Activated T-helper 2 cell treated with anti-CD3 and anti-CD28 coated beads, Interferon-gamma antibody, Interleukin-2, Interleukin-4, amounts not matched to agents 10 μg/mL and 5 μg/mL and 100 μg/mL, durations not matched to agents 14 hours and 24 hours and 36 hours (primary cell): ENCODE measurements at regions not wholly inside any gene's neighbourhood (a gene's known extent, or its start where the extent isn't known, plus 50 kb on each side); places are given as distances from the start of the nearest gene placed in this dataset.
"Not testable (repeated sequence)": the region's sequence is repeated elsewhere in the genome, so short reads cannot be mapped to it uniquely, and the experiment has no call there.

ENCODE experiments used
- DNase-seq: peaks from one replicate; pipeline ENCODE4 v3.0.0; 2021; ENCODE audit warnings: low spot score
- H3K27ac Mint-ChIP-seq: one replicate; pipeline ENCODE4 v1.8.0; 2021; ENCODE audit warnings: mixed read lengths
- H3K27me3 Mint-ChIP-seq: one replicate; pipeline ENCODE4 v1.8.0; 2021; ENCODE audit warnings: low read depth, mixed read lengths
- H3K36me3 Mint-ChIP-seq: one replicate; pipeline ENCODE4 v1.8.0; 2021; ENCODE audit warnings: low read depth, mixed read lengths
- H3K4me1 Mint-ChIP-seq: one replicate; pipeline ENCODE4 v1.8.0; 2021; ENCODE audit warnings: low read depth, mixed read lengths
- H3K4me3 Mint-ChIP-seq: one replicate; pipeline ENCODE4 v1.8.0; 2021; ENCODE audit warnings: low read depth, mild to moderate bottlenecking, moderate library complexity, mixed read lengths
- H3K9me3 Mint-ChIP-seq: one replicate; pipeline ENCODE4 v1.8.0; 2021; ENCODE audit warnings: mixed read lengths
- intact Hi-C: fragments of 100-400 bp; cut with micrococcal nuclease; formaldehyde crosslinking; loops from one replicate; pipeline ENCODE4 v1.15.1; 2023

- no peak for DNase-seq
- no peaks in the 10 kb centered on the region for H3K36me3 Mint-ChIP-seq
- no peaks in the 10 kb centered on the region for H3K27me3 Mint-ChIP-seq
- intact Hi-C loops = no loop called here
- no peak overlapping the region for H3K4me3 Mint-ChIP-seq
- no peaks in the 10 kb centered on the region for H3K4me1 Mint-ChIP-seq
- peaks cover 4% of the 10 kb centered on the region for H3K9me3 Mint-ChIP-seq
- no peak overlapping the region for H3K27ac Mint-ChIP-seq
Observed at GRCh38 chr2:208726242-208726641, 319.6 kb downstream of the PTH2R start.

- intact Hi-C loops, H3K27ac Mint-ChIP-seq, H3K27me3 Mint-ChIP-seq, H3K4me1 Mint-ChIP-seq, H3K9me3 Mint-ChIP-seq, H3K36me3 Mint-ChIP-seq, DNase-seq, H3K4me3 Mint-ChIP-seq: not testable (repeated sequence)
Observed at GRCh38 chr2:208751663-208752415, 345.2 kb downstream of the PTH2R start.

GRCh38 chr2:208757364-208757763 is 350.8 kb downstream of the PTH2R start:
- Mint-ChIP-seq H3K9me3 (peaks cover 21% of the 10 kb centered on the region), H3K27ac (no peak overlapping the region), H3K27me3 (no peaks in the 10 kb centered on the region), H3K36me3 (no peaks in the 10 kb centered on the region), H3K4me1 (no peaks in the 10 kb centered on the region), H3K4me3 (no peak overlapping the region)
- DNase-seq = no peak
- intact Hi-C loops = no loop called here

- H3K27ac Mint-ChIP-seq, intact Hi-C loops, H3K36me3 Mint-ChIP-seq, H3K27me3 Mint-ChIP-seq, H3K9me3 Mint-ChIP-seq, H3K4me3 Mint-ChIP-seq, DNase-seq, H3K4me1 Mint-ChIP-seq: not testable (repeated sequence)
Observed at GRCh38 chr2:208773074-208773473, 366.5 kb downstream of the PTH2R start.

GRCh38 chr2:208781166-208781565 is 374.6 kb downstream of the PTH2R start:
- no peak for DNase-seq
- no peak overlapping the region for H3K27ac Mint-ChIP-seq
- no peak overlapping the region for H3K4me3 Mint-ChIP-seq
- H3K4me1 Mint-ChIP-seq = no peaks in the 10 kb centered on the region
- intact Hi-C loops = no loop called here
- peaks cover 5% of the 10 kb centered on the region for H3K9me3 Mint-ChIP-seq
- H3K27me3 Mint-ChIP-seq = no peaks in the 10 kb centered on the region
- no peaks in the 10 kb centered on the region for H3K36me3 Mint-ChIP-seq

- Mint-ChIP-seq H3K36me3 (no peaks in the 10 kb centered on the region), H3K4me1 (no peaks in the 10 kb centered on the region), H3K27ac (no peak overlapping the region), H3K9me3 (peaks cover 2% of the 10 kb centered on the region), H3K4me3 (no peak overlapping the region), H3K27me3 (no peaks in the 10 kb centered on the region)
- no peak for DNase-seq
- intact Hi-C loops = no loop called here
Observed at GRCh38 chr2:208782097-208782496, 375.5 kb downstream of the PTH2R start.

- Mint-ChIP-seq H3K4me1 (no peaks in the 10 kb centered on the region), H3K9me3 (peaks cover 8% of the 10 kb centered on the region), H3K27me3 (no peaks in the 10 kb centered on the region), H3K4me3 (no peak overlapping the region), H3K36me3 (no peaks in the 10 kb centered on the region), H3K27ac (no peak overlapping the region)
- intact Hi-C loops = no loop called here
- no peak for DNase-seq
Observed at GRCh38 chr2:208783184-208783583, 376.6 kb downstream of the PTH2R start.

GRCh38 chr2:208784774-208785173 is 378.2 kb downstream of the PTH2R start:
- H3K36me3 Mint-ChIP-seq, H3K4me1 Mint-ChIP-seq, H3K4me3 Mint-ChIP-seq, H3K9me3 Mint-ChIP-seq, H3K27ac Mint-ChIP-seq, H3K27me3 Mint-ChIP-seq, DNase-seq, intact Hi-C loops: not testable (repeated sequence)

GRCh38 chr2:208791257-208791656 is 384.7 kb downstream of the PTH2R start:
- no peak for DNase-seq
- Mint-ChIP-seq H3K36me3 (no peaks in the 10 kb centered on the region), H3K4me3 (no peak overlapping the region), H3K27me3 (no peaks in the 10 kb centered on the region), H3K4me1 (no peaks in the 10 kb centered on the region), H3K9me3 (peaks cover 8% of the 10 kb centered on the region), H3K27ac (no peak overlapping the region)
- intact Hi-C loops = no loop called here

GRCh38 chr2:208792766-208793165 is 386.2 kb downstream of the PTH2R start:
- H3K9me3 Mint-ChIP-seq = no peaks in the 10 kb centered on the region
- no peaks in the 10 kb centered on the region for H3K27me3 Mint-ChIP-seq
- DNase-seq = no peak
- intact Hi-C loops = no loop called here
- no peaks in the 10 kb centered on the region for H3K36me3 Mint-ChIP-seq
- H3K4me3 Mint-ChIP-seq = no peak overlapping the region
- H3K27ac Mint-ChIP-seq = no peak overlapping the region
- H3K4me1 Mint-ChIP-seq = no peaks in the 10 kb centered on the region

GRCh38 chr2:208793434-208793833 is 386.8 kb downstream of the PTH2R start:
- intact Hi-C loops = no loop called here
- Mint-ChIP-seq H3K36me3 (no peaks in the 10 kb centered on the region), H3K27ac (no peak overlapping the region), H3K9me3 (no peaks in the 10 kb centered on the region), H3K4me3 (no peak overlapping the region), H3K4me1 (no peaks in the 10 kb centered on the region), H3K27me3 (no peaks in the 10 kb centered on the region)
- no peak for DNase-seq

- Mint-ChIP-seq H3K4me1 (no peaks in the 10 kb centered on the region), H3K27ac (no peak overlapping the region), H3K27me3 (no peaks in the 10 kb centered on the region), H3K4me3 (no peak overlapping the region), H3K36me3 (no peaks in the 10 kb centered on the region), H3K9me3 (no peaks in the 10 kb centered on the region)
- DNase-seq = no peak
- intact Hi-C loops = no loop called here
Observed at GRCh38 chr2:208794288-208794975, 387.8 kb downstream of the PTH2R start.

GRCh38 chr2:208798698-208799097 is 392.1 kb downstream of the PTH2R start:
- H3K4me1 Mint-ChIP-seq = no peaks in the 10 kb centered on the region
- no peaks in the 10 kb centered on the region for H3K27me3 Mint-ChIP-seq
- intact Hi-C loops = no loop called here
- DNase-seq = no peak
- H3K27ac Mint-ChIP-seq = no peak overlapping the region
- no peaks in the 10 kb centered on the region for H3K36me3 Mint-ChIP-seq
- no peak overlapping the region for H3K4me3 Mint-ChIP-seq
- H3K9me3 Mint-ChIP-seq = peaks cover 7% of the 10 kb centered on the region
